Epidermal melanocyte (primary cell): ENCODE measurements at regions not wholly inside any gene's neighbourhood (a gene's known extent, or its start where the extent isn't known, plus 50 kb on each side); places are given as distances from the start of the nearest gene placed in this dataset.

Experiments used
- DNase-seq: peaks from one replicate; pipeline ENCODE4 v3.0.0; 2011; ENCODE audit warnings: low spot score; ENCODE audit not compliant: insufficient read length

DNA sequence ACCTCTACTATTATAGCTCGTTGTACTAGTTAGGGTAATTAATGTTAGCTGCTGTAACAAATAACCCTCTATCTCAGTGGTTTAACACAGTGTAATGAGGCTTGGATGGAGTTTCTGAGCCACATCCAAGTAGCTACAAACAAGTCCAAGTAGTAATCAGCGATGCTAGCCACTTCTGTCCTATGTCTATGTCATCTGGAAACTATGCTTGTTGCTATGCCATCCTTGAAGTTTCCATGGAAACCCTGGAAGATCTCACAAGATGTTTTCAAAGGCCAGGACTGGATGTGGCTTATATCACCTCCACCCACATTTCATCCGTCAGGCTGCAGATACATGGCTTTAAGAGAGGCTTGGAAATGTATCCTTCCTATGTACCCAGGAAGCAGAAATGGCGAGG lies 422.1 kb downstream of the AACS start:
- DNase-seq, result no peak

DNA sequence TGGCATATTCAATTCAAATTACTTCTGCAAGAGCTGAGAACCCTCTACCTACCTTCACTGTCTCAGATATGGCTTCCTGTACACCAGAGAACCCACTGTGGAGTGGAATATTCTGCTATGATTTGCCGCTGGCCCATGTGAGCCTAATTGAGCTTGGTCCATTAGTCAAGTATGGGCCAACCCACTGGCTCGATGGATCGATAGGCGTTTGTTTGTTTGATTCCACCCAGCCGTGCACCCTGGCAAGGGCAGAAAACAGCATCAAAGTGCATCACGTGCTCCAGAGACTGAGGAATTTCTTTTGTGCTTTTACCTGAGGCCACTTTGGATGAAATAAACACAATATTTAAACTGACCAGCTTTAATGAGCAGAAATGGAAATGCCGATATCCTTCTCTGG lies 426.3 kb downstream of the AACS start:
- DNase-seq, result no peak

GRCh38 chr12:125492354-125493270 lies 427.4 kb downstream of the AACS start:
- DNase-seq, result no peak

DNA sequence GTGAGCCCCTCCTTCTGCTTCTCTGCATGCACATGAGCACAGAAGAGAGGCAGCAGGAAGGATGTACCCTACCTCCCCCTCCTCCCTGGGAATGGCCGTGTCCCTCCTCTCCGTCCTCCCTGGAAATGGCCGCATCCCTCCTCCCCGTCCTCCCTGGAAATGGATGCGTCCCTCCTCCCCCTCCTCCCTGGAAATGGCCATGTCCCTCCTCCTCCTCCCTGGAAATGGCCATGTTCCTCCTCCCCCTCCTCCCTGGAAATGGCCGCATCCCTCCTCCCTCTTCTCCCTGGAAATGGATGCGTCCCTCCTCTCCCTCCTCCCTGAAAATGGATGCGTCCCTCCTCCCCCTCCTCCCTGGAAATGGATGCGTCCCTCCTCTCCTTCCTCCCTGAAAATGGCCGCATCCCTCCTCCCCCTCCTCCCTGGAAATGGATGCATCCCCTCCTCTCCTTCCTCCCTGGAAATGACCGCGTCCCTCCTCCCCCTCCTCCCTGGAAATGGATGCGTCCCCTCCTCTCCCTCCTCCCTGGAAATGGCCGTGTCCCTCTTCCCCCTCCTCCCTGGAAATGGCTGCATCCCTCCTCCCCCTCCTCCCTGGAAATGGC lies 428.6 kb downstream of the AACS start:
- DNase-seq, result no peak

DNA sequence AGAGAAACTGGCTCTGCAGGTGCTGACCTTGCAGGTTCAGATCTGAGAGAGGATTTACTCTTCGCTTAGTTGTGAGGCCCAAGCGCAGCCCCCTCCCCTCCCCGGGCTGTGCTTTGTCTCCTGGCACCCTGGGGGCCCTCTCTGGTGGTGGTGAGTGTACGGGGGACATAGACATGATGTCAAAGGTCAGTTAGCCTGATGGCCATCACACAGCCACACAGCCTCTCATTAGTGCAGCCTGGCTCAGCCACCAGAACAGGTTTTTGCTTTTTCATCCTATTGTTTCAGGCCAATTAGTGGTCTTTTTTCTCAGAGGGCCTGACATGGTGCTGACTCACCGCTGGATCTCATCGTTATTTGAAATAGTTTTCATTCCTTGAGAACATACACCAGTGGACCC lies 437.9 kb downstream of the AACS start:
- no peak for DNase-seq

GRCh38 chr12:125509195-125509594 lies 444.0 kb downstream of the AACS start:
- DNase-seq, result no peak

DNA sequence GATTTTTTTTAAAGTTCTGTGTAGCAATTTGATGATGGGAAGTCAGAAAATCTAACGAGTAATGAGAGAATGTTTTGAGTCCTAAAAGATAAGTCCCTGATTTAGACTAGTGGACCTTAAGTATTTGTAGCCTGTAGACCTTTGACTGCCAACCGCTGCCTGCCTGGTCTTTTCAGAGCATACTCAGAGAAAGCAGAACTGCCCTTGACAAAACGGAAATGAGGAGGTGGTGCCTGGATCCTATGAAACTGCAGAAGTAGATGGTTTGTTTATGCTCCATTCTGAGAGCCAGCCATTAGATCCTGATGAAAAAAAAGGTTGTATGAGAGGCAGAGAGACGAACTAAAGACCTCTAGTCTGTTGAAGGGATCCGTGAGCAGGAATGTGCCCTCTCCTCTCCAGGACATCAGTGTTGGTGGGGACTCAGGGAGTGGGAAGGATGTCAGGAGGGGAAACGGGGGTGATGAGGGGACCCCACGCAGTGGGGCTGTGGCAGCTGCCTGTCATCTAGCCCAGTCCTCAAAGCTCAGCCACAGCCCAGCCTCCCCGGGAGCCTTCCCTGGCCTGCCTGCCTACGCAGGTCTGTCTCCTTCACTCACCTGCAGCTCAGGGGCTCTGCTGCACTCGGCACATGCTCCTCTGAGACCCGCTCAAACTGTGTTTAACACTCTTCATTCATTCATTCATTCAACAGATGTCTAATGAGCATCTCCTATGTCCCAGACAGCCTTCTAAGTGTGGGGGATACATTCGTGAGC lies 447.5 kb downstream of the AACS start:
- no peak for DNase-seq

GRCh38 chr12:125515887-125516286 lies 450.7 kb downstream of the AACS start:
- DNase-seq, result no peak

DNA sequence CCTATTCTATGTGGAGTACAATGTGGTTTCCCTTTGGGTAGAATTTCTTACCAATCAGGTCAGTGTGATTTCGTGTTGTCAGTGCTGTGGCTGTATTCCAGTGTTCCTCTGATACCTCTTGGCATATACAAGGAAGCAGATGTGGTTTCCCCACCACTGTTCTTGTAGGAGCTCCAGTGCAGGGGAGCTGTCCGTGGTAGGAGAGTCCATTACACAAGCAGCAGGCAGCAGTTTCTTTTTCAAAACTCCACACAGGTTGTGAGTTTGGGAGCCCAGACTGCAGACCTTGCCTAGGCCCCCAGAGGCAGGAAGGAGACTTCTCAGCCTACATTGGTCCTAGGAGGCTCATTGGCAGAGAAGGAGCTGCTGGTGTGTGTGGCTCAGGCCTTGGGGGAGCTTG lies 452.8 kb downstream of the AACS start:
- no peak for DNase-seq

- DNase-seq, result no peak
These were observed 453.9 kb downstream of the AACS start for GRCh38 chr12:125519026-125519651.

DNA sequence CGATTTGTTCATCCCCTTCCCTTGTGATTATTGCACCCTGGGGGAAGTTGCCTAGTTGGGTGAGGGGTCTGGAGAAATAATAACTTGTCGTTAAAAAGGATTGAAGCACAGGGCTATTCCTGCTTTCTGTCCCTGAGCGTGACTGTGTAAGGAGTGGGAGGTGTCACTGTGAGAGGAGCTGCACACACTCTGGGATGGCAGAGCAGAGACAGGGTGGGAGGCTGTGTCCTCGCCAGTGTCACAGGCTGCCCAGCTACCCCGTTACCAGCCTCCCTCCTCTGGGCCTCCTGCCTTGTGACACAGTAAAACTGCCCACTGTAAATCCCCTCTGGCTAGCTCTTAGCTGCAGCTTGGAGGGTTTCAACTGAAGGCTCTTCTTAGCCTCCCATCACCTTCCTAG lies 460.6 kb downstream of the AACS start:
- no peak for DNase-seq

DNA sequence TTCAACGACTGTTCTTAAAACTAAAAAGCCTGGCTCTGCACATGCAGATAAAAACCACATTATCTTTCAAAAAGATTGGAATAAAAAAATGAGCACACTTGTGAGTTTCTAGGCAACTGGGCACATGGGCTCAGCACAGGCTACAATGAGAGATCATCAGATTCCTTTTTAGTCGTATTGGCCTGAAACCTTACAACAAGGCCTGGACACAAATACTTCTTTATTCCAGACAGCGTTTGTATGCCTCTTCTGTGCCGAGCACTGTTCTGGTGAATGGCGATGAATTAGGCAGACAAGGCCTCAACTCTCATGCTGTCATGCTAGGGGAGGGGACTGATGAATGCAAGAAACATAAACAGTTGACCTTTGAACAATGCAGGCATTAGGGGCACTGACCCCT lies 463.0 kb downstream of the AACS start:
- DNase-seq, result peak; percentile 83

- DNase-seq, result no peak
These were observed 465.0 kb downstream of the AACS start for GRCh38 chr12:125530201-125530600.

DNA sequence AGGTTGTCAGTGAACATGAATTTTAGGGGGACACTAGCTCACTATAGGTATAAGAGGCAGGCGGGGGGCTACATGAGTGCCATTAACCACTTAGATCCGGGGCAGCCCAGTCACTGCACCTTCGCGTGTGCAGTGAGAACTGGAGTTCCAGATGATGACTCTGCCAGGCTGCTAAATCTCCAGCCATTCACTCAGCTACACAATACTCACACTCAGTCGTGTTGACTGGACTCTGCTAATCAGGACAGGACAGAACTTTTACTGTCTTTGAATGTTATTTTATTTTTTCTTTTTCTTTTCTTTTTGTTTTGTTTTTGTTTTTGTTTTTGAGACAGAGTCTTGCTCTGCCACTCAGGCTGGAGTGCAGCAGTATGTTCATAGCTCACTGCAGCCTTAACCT lies 465.6 kb downstream of the AACS start:
- DNase-seq, result no peak

DNA sequence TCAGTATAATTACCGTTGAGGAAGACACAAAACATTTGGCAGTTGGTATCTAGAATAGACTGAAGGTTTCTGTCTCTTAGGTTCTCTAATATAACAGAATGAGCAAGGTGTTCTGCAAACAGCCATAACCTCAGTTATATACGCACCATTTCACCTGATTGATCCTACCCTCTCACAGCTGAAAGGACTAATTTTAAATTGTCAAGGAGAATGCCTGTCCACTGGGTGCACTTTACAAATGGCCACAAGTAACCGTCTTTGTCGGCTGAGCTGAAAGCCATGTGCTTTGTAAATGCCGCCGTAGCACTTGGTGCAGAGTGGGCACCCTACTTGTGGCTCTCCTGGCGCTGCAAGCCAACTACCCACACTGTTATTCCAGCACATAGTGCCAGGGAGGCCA lies 466.3 kb downstream of the AACS start:
- no peak for DNase-seq

DNA sequence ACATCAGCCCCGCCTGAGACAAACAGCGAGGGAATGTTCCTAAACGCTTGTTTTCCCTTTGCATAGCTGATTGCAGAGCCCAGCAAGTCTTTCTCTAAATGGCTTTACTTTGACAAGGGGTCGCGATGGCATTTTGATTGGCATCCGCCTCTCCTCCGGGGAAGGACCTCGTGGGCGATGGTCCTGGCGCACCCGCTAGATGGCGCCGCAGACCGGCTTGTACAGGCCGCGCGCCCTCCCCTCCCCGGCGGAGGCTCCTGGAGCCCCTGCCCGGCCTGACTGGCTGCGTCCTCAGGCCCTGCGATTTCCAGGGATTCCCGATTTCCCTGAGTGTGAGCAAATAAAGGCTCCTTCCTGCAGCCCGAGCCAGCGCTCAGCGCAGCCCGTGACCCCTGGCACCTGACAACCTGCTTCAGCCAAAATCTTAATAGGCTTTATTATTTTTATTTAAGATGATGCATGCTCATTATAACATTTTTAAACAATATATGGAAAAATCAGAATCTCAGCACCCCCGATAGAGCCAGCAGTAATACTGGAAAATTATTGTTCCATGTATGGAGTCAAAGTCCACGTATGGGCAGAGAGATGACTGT lies 468.3 kb downstream of the AACS start:
- no peak for DNase-seq

- DNase-seq, result no peak
These were observed 473.4 kb downstream of the AACS start for GRCh38 chr12:125538401-125539199.

- no peak for DNase-seq
These were observed 475.5 kb downstream of the AACS start for GRCh38 chr12:125540580-125541204.

GRCh38 chr12:125544960-125545359 lies 479.7 kb downstream of the AACS start:
- DNase-seq, result no peak

DNA sequence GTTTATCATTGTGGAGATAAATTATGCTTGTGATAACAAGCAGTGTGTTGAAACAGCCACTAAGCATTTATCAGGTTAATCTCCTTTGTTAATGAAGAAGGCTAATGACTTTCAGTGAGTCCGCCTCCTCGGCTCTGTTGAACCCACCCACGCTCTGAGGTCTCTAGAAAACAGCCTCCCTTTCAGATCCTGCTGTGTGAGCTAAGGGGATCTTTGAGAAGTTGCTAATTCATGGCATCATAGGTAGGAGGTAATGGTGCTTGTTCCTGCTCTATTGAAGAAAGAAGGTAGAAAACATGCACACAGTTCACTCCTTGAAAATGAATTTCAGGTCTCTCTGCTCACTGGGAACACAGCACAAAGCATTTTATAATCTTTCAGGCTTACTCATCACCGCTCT lies 483.9 kb downstream of the AACS start:
- DNase-seq, result no peak
